Fibroblast of lung (primary cell): ENCODE measurements at regions not wholly inside any gene's neighbourhood (a gene's known extent, or its start where the extent isn't known, plus 50 kb on each side); places are given as distances from the start of the nearest gene placed in this dataset.

ENCODE experiments used
- DNase-seq, 2 donors: peaks; one replicate each; pipeline versions ENCODE4 v3.0.0 to v3.0.0-alpha.2; 2010; ENCODE audit warnings: low read depth in 2 of 2
- H2AFZ ChIP-seq: 2 replicates; pipeline ENCODE4 v1.5.1; 2012; ENCODE audit warnings: low read length, control low read depth, inconsistent platforms
- H3K27ac ChIP-seq: 2 replicates; pipeline ENCODE4 v1.5.1; 2011; ENCODE audit warnings: low read length, control low read depth; ENCODE audit not compliant: insufficient read depth
- H3K27me3 ChIP-seq: 2 replicates; pipeline ENCODE4 v1.5.1; 2011; ENCODE audit warnings: mild to moderate bottlenecking, low read length; ENCODE audit not compliant: control insufficient read depth, insufficient read depth
- H3K36me3 ChIP-seq: 2 replicates; pipeline ENCODE4 v1.5.1; 2011; ENCODE audit warnings: low read length; ENCODE audit not compliant: control insufficient read depth, insufficient read depth
- H3K4me1 ChIP-seq: 2 replicates; pipeline ENCODE4 v1.5.1; 2011; ENCODE audit warnings: low read length; ENCODE audit not compliant: control insufficient read depth, insufficient read depth; ENCODE audit errors: extremely low read depth
- H3K4me2 ChIP-seq: 2 replicates; pipeline ENCODE4 v1.5.1; 2011; ENCODE audit warnings: low read length, control low read depth; ENCODE audit not compliant: insufficient read depth; ENCODE audit errors: extremely low read depth
- H3K4me3 ChIP-seq, 4 experiments: fragments of 200-600 bp in 1 of 4; sonication (generic) in 1 of 4; replicated peaks in 1 of 4; 2 replicates each; pipeline ENCODE4 v1.5.1; 2011 to 2016; ENCODE audit warnings: low read length in 4 of 4, low read depth in 3 of 4, mild to moderate bottlenecking in 3 of 4, control low read depth in 2 of 4, inconsistent platforms in 1 of 4, mixed read lengths in 1 of 4; ENCODE audit not compliant: insufficient read depth in 1 of 4; ENCODE audit errors: control extremely low read depth in 1 of 4
- H3K79me2 ChIP-seq: 2 replicates; pipeline ENCODE4 v1.5.1; 2012; ENCODE audit warnings: mild to moderate bottlenecking, low read length, inconsistent platforms; ENCODE audit not compliant: control insufficient read depth, insufficient read depth
- H3K9ac ChIP-seq: 2 replicates; pipeline ENCODE4 v1.5.1; 2011; ENCODE audit warnings: mild to moderate bottlenecking, low read length, control low read depth; ENCODE audit not compliant: insufficient read depth
- H3K9me3 ChIP-seq: 2 replicates; pipeline ENCODE4 v1.5.1; 2012; ENCODE audit warnings: low read depth, low read length; ENCODE audit not compliant: control insufficient read depth, insufficient read depth
- H4K20me1 ChIP-seq: 2 replicates; pipeline ENCODE4 v1.5.1; 2011; ENCODE audit warnings: low read length; ENCODE audit not compliant: control insufficient read depth, insufficient read depth; ENCODE audit errors: extremely low read depth
- EZH2 ChIP-seq: IDR thresholded peaks from 2 replicates; pipeline ENCODE4 v1.5.1; 2012; ENCODE audit warnings: low read length, control low read depth, mild to moderate bottlenecking; ENCODE audit errors: missing control alignments
- TF ChIP-seq, protein P1 (sequence below), 2 donors: IDR thresholded peaks in 1 of 2; conservative IDR thresholded peaks in 1 of 2; 1 replicate in 1 of 2; 2 replicates in 1 of 2; pipeline ENCODE4 v1.5.1; 2011 to 2012; ENCODE audit warnings: low read length in 2 of 2, control low read depth in 1 of 2, inconsistent platforms in 1 of 2, low read depth in 1 of 2, mild to moderate bottlenecking in 1 of 2

- H4K20me1 ChIP-seq, result no peaks in the 10 kb centered on the region
- no peak overlapping the region for H3K27ac ChIP-seq
- H3K9me3 ChIP-seq, result no peaks in the 10 kb centered on the region
- H3K4me1 ChIP-seq, result peaks cover 3% of the 10 kb centered on the region
- no peak overlapping the region for H3K4me2 ChIP-seq
- H3K36me3 ChIP-seq, result no peaks in the 10 kb centered on the region
- no peak overlapping the region for H2AFZ ChIP-seq
- H3K4me3 ChIP-seq, result no peak overlapping the region
- no peaks in the 10 kb centered on the region for H3K79me2 ChIP-seq
- no peak for TF ChIP-seq EZH2
- TF ChIP-seq, protein P1, sequence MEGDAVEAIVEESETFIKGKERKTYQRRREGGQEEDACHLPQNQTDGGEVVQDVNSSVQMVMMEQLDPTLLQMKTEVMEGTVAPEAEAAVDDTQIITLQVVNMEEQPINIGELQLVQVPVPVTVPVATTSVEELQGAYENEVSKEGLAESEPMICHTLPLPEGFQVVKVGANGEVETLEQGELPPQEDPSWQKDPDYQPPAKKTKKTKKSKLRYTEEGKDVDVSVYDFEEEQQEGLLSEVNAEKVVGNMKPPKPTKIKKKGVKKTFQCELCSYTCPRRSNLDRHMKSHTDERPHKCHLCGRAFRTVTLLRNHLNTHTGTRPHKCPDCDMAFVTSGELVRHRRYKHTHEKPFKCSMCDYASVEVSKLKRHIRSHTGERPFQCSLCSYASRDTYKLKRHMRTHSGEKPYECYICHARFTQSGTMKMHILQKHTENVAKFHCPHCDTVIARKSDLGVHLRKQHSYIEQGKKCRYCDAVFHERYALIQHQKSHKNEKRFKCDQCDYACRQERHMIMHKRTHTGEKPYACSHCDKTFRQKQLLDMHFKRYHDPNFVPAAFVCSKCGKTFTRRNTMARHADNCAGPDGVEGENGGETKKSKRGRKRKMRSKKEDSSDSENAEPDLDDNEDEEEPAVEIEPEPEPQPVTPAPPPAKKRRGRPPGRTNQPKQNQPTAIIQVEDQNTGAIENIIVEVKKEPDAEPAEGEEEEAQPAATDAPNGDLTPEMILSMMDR (conservative IDR thresholded peaks at IDR 0.05 in 1 of 2, IDR thresholded peaks at IDR 0.05 in 1 of 2; ENCODE audit: low read depth in 1 of 2, low read length in 2 of 2), result no peak
- DNase-seq, result no peak
- no peaks in the 10 kb centered on the region for H3K27me3 ChIP-seq
- no peak overlapping the region for H3K9ac ChIP-seq
Measured at GRCh38 chr11:128335729-128336128, 251.6 kb downstream of the ETS1 start.

GRCh38 chr11:128334311-128335044, 252.9 kb downstream of the ETS1 start:
- Histone ChIP-seq H3K79me2 (no peaks in the 10 kb centered on the region), H3K4me3 (no peak overlapping the region), H3K4me2 (no peak overlapping the region), H3K9ac (no peak overlapping the region), H3K4me1 (peaks cover 3% of the 10 kb centered on the region), H3K9me3 (no peaks in the 10 kb centered on the region), H3K36me3 (no peaks in the 10 kb centered on the region), H4K20me1 (no peaks in the 10 kb centered on the region), H3K27me3 (no peaks in the 10 kb centered on the region), H2AFZ (no peak overlapping the region), H3K27ac (no peak overlapping the region)
- TF ChIP-seq, protein P1 (conservative IDR thresholded peaks at IDR 0.05 in 1 of 2, IDR thresholded peaks at IDR 0.05 in 1 of 2; ENCODE audit: low read depth in 1 of 2, low read length in 2 of 2), result no peak
- TF ChIP-seq EZH2, result no peak
- DNase-seq, result peak in 1 of 2 donors; percentile 18

DNA sequence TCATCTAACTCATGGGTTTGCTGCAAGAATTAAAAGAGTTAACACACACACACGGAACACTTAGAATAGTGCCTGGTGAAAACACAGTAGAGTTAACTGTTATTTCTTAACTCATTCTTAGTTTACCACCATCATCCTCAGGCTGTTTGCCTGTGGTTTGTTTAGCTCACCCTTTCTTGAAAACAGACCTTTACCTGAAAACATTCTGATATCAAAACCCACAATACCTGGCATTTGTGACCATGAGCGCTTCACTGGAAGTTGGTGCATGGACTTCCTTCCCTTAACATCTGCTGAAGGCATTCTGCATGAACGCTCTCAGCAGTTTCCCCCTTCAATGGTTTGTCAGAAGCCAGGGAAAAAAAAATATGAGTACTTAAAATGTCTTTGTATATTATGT, 256.0 kb downstream of the ETS1 start:
- no peaks in the 10 kb centered on the region for H3K36me3 ChIP-seq

More for the DNA sequence above, 256.0 kb downstream of the ETS1 start:
- DNase-seq, result no peak
- Histone ChIP-seq H4K20me1 (no peaks in the 10 kb centered on the region), H3K79me2 (no peaks in the 10 kb centered on the region), H3K4me3 (no peak overlapping the region), H3K27me3 (peaks cover 2% of the 10 kb centered on the region), H2AFZ (no peak overlapping the region), H3K4me1 (peaks cover 3% of the 10 kb centered on the region), H3K27ac (no peak overlapping the region), H3K9me3 (no peaks in the 10 kb centered on the region), H3K4me2 (no peak overlapping the region), H3K9ac (no peak overlapping the region)
- TF ChIP-seq, protein P1 (conservative IDR thresholded peaks at IDR 0.05 in 1 of 2, IDR thresholded peaks at IDR 0.05 in 1 of 2; ENCODE audit: low read depth in 1 of 2, low read length in 2 of 2), result no peak
- no peak for TF ChIP-seq EZH2
